Mesenchymal stem cell (in vitro differentiated cells and primary cell): ENCODE measurements at regions not wholly inside any gene's neighbourhood (a gene's known extent, or its start where the extent isn't known, plus 50 kb on each side); places are given as distances from the start of the nearest gene placed in this dataset.

ENCODE experiments used
- DNase-seq: peaks from one replicate; pipeline ENCODE4 v3.0.0-alpha.2; 2013
- H2AFZ ChIP-seq: one replicate; pipeline ENCODE4 v1.6.1; 2013; ENCODE audit warnings: low read depth, mild to moderate bottlenecking, control low read depth, inconsistent platforms, low read length, moderate library complexity
- H2AK5ac ChIP-seq: 2 replicates; pipeline ENCODE4 v1.6.1; 2013; ENCODE audit warnings: low read length, moderate library complexity, mild to moderate bottlenecking, inconsistent platforms; ENCODE audit not compliant: severe bottlenecking
- H2BK120ac ChIP-seq: one replicate; pipeline ENCODE4 v1.6.1; 2013; ENCODE audit warnings: low read depth, mild to moderate bottlenecking, inconsistent platforms, low read length, moderate library complexity
- H2BK12ac ChIP-seq, 2 experiments: one replicate each; pipeline ENCODE4 v1.6.1; 2013; ENCODE audit warnings: inconsistent platforms in 2 of 2, low read length in 2 of 2, mild to moderate bottlenecking in 2 of 2, moderate library complexity in 2 of 2, control low read depth in 1 of 2
- H2BK15ac ChIP-seq: one replicate; pipeline ENCODE4 v1.6.1; 2013; ENCODE audit warnings: mild to moderate bottlenecking, low read depth, inconsistent platforms; ENCODE audit not compliant: poor library complexity, severe bottlenecking
- H2BK5ac ChIP-seq: 2 replicates; pipeline ENCODE4 v1.6.1; 2013; ENCODE audit warnings: low read depth, mild to moderate bottlenecking, low read length, control low read depth, inconsistent platforms; ENCODE audit not compliant: poor library complexity, severe bottlenecking
- H3K14ac ChIP-seq, 2 experiments: one replicate each; pipeline ENCODE4 v1.6.1; 2013; ENCODE audit warnings: inconsistent platforms in 2 of 2, low read length in 2 of 2, control low read depth in 1 of 2, mild to moderate bottlenecking in 1 of 2, moderate library complexity in 1 of 2
- H3K18ac ChIP-seq, 2 experiments: one replicate each; pipeline ENCODE4 v1.6.1; 2013; ENCODE audit warnings: inconsistent platforms in 2 of 2, low read length in 2 of 2, control low read depth in 1 of 2, low read depth in 1 of 2, mild to moderate bottlenecking in 1 of 2
- H3K23ac ChIP-seq, 2 experiments: one replicate each; pipeline ENCODE4 v1.6.1; 2013; ENCODE audit warnings: inconsistent platforms in 2 of 2, low read length in 2 of 2, mild to moderate bottlenecking in 2 of 2, moderate library complexity in 2 of 2, control low read depth in 1 of 2
- H3K27ac ChIP-seq: 2 replicates; pipeline ENCODE4 v1.5.1; 2013; ENCODE audit warnings: mild to moderate bottlenecking, moderate library complexity, low read length, control low read depth, inconsistent platforms; ENCODE audit not compliant: poor library complexity, severe bottlenecking
- H3K27me3 ChIP-seq, 2 experiments: 2 replicates each; pipeline versions ENCODE4 v1.6.1 to v1.7.0; 2013; ENCODE audit warnings: low read length in 2 of 2, mild to moderate bottlenecking in 2 of 2, moderate library complexity in 2 of 2, control low read depth in 1 of 2, inconsistent platforms in 1 of 2; ENCODE audit not compliant: control insufficient read depth in 1 of 2, insufficient read depth in 1 of 2
- H3K36me3 ChIP-seq, 2 experiments: 2 replicates each; pipeline versions ENCODE4 v1.6.1 to v1.7.0; 2013; ENCODE audit warnings: low read length in 2 of 2, control low read depth in 1 of 2, inconsistent platforms in 1 of 2, low read depth in 1 of 2, mild to moderate bottlenecking in 1 of 2; ENCODE audit not compliant: insufficient read depth in 2 of 2, control insufficient read depth in 1 of 2
- H3K4ac ChIP-seq, 2 experiments: one replicate each; pipeline ENCODE4 v1.6.1; 2013; ENCODE audit warnings: inconsistent platforms in 2 of 2, low read length in 2 of 2, mild to moderate bottlenecking in 2 of 2, moderate library complexity in 2 of 2, control low read depth in 1 of 2, low read depth in 1 of 2
- H3K4me1 ChIP-seq: 2 replicates; pipeline ENCODE4 v1.6.1; 2013; ENCODE audit warnings: low read depth, low read length, control low read depth; ENCODE audit not compliant: control insufficient read depth, insufficient read depth
- H3K4me2 ChIP-seq: 2 replicates; pipeline ENCODE4 v1.6.1; 2013; ENCODE audit warnings: low read length, mild to moderate bottlenecking, inconsistent platforms; ENCODE audit not compliant: poor library complexity, severe bottlenecking
- H3K4me3 ChIP-seq, 2 experiments: 2 replicates each; pipeline versions ENCODE4 v1.5.1 to v1.7.0; 2013; ENCODE audit warnings: low read length in 2 of 2, mild to moderate bottlenecking in 2 of 2, control low read depth in 1 of 2, low read depth in 1 of 2; ENCODE audit not compliant: insufficient read depth in 1 of 2
- H3K79me1 ChIP-seq: replicated peaks from 2 replicates; pipeline ENCODE4 v1.6.1; 2013; ENCODE audit warnings: mild to moderate bottlenecking, control low read depth, low read length, inconsistent platforms; ENCODE audit not compliant: poor library complexity, severe bottlenecking
- H3K9ac ChIP-seq: 2 replicates; pipeline ENCODE4 v1.7.0; 2013; ENCODE audit warnings: mild to moderate bottlenecking, low read length, moderate library complexity
- H3K9me3 ChIP-seq: 2 replicates; pipeline ENCODE4 v1.7.0; 2013; ENCODE audit warnings: mild to moderate bottlenecking, low read length; ENCODE audit not compliant: control insufficient read depth
- H4K8ac ChIP-seq: one replicate; pipeline ENCODE4 v1.6.1; 2013; ENCODE audit warnings: inconsistent platforms, mild to moderate bottlenecking, low read length, moderate library complexity
- H4K91ac ChIP-seq: one replicate; pipeline ENCODE4 v1.6.1; 2013; ENCODE audit warnings: mild to moderate bottlenecking, low read length, inconsistent platforms
- WGBS: methylation state at CpG from one replicate; pipeline ENCODE4 v1.1.7; 2013; ENCODE audit warnings: mixed read lengths; 5-methylcytosine and 5-hydroxymethylcytosine counted together

GRCh38 chr11:110897035-110897434 is 184.8 kb upstream of the ARHGAP20 start:
- peak overlapping the region; percentile 67 for H3K9ac ChIP-seq
- no peak overlapping the region for H4K8ac ChIP-seq
- no peak overlapping the region for H3K4me2 ChIP-seq
- no peak overlapping the region for H2BK15ac ChIP-seq
- no peak for DNase-seq
- no peaks in the 10 kb centered on the region for H3K27me3 ChIP-seq
- H2AK5ac ChIP-seq, result no peak overlapping the region
- 90% methylated on average over 3 of the region's 3 CpGs for WGBS
- no peak overlapping the region for H2BK120ac ChIP-seq
- no peak overlapping the region for H3K4ac ChIP-seq
- no peak overlapping the region for H2AFZ ChIP-seq
- no peaks in the 10 kb centered on the region for H3K79me1 ChIP-seq
- H3K4me1 ChIP-seq, result no peaks in the 10 kb centered on the region
- no peak overlapping the region for H4K91ac ChIP-seq
- H3K27ac ChIP-seq, result no peak overlapping the region
- H2BK5ac ChIP-seq, result no peak overlapping the region
- no peak overlapping the region for H3K4me3 ChIP-seq
- no peaks in the 10 kb centered on the region for H3K36me3 ChIP-seq
- H3K9me3 ChIP-seq, result no peaks in the 10 kb centered on the region
- H2BK12ac ChIP-seq, result no peak overlapping the region
- H3K14ac ChIP-seq, result no peak overlapping the region
- no peak overlapping the region for H3K23ac ChIP-seq
- H3K18ac ChIP-seq, result no peak overlapping the region

- Histone ChIP-seq H3K23ac (no peak overlapping the region), H2BK120ac (no peak overlapping the region)
Observed at GRCh38 chr11:110896358-110896757, 184.1 kb upstream of the ARHGAP20 start.

GRCh38 chr11:110894224-110894623 is 182.0 kb upstream of the ARHGAP20 start:
- no peak overlapping the region for H2AK5ac ChIP-seq
- no peak overlapping the region for H2BK12ac ChIP-seq
- H3K79me1 ChIP-seq, result no peaks in the 10 kb centered on the region
- no peak overlapping the region for H3K9ac ChIP-seq
- DNase-seq, result no peak
- H3K9me3 ChIP-seq, result no peaks in the 10 kb centered on the region
- H3K4me1 ChIP-seq, result no peaks in the 10 kb centered on the region
- no peak overlapping the region for H3K14ac ChIP-seq
- H3K27ac ChIP-seq, result no peak overlapping the region
- no peak overlapping the region for H3K4me2 ChIP-seq
- H3K36me3 ChIP-seq, result no peaks in the 10 kb centered on the region
- H2AFZ ChIP-seq, result no peak overlapping the region
- H3K27me3 ChIP-seq, result no peaks in the 10 kb centered on the region
- H3K18ac ChIP-seq, result no peak overlapping the region
- no peak overlapping the region for H4K91ac ChIP-seq
- no peak overlapping the region for H2BK5ac ChIP-seq
- H2BK120ac ChIP-seq, result no peak overlapping the region
- H4K8ac ChIP-seq, result no peak overlapping the region
- H3K4ac ChIP-seq, result no peak overlapping the region
- no peak overlapping the region for H3K4me3 ChIP-seq
- 73% methylated on average over 3 of the region's 4 CpGs for WGBS
- no peak overlapping the region for H3K23ac ChIP-seq
- no peak overlapping the region for H2BK15ac ChIP-seq

More at GRCh38 chr11:110896358-110896757, 184.1 kb upstream of the ARHGAP20 start:
- peak; percentile 57 for DNase-seq
- H4K8ac ChIP-seq, result no peak overlapping the region
- no peak overlapping the region for H2AK5ac ChIP-seq
- H2AFZ ChIP-seq, result no peak overlapping the region
- H2BK12ac ChIP-seq, result no peak overlapping the region
- H3K27ac ChIP-seq, result no peak overlapping the region
- no peak overlapping the region for H4K91ac ChIP-seq
- peak overlapping the region; percentile 67 for H3K9ac ChIP-seq
- WGBS, result 13% methylated on average over 1 of the region's 1 CpG
- H3K4me2 ChIP-seq, result no peak overlapping the region
- H3K4me1 ChIP-seq, result no peaks in the 10 kb centered on the region
- no peaks in the 10 kb centered on the region for H3K27me3 ChIP-seq
- no peaks in the 10 kb centered on the region for H3K36me3 ChIP-seq
- H3K9me3 ChIP-seq, result no peaks in the 10 kb centered on the region
- H3K4me3 ChIP-seq, result peak overlapping the region in 1 of 2 experiments; percentile 2
- no peaks in the 10 kb centered on the region for H3K79me1 ChIP-seq
- no peak overlapping the region for H3K4ac ChIP-seq
- no peak overlapping the region for H2BK5ac ChIP-seq
- no peak overlapping the region for H2BK15ac ChIP-seq
- no peak overlapping the region for H3K18ac ChIP-seq
- no peak overlapping the region for H3K14ac ChIP-seq

GRCh38 chr11:110892741-110893285 is 180.6 kb upstream of the ARHGAP20 start:
- Histone ChIP-seq H3K4me1 (no peaks in the 10 kb centered on the region), H2BK12ac (no peak overlapping the region), H2BK120ac (no peak overlapping the region), H2BK5ac (no peak overlapping the region), H3K23ac (no peak overlapping the region), H3K27me3 (no peaks in the 10 kb centered on the region), H4K91ac (no peak overlapping the region), H2AK5ac (no peak overlapping the region), H2AFZ (no peak overlapping the region), H3K36me3 (no peaks in the 10 kb centered on the region), H3K14ac (no peak overlapping the region), H3K9ac (peak overlapping the region; percentile 38), H2BK15ac (no peak overlapping the region), H3K27ac (no peak overlapping the region), H3K4ac (no peak overlapping the region), H3K4me2 (no peak overlapping the region), H3K9me3 (no peaks in the 10 kb centered on the region), H3K4me3 (no peak overlapping the region), H3K18ac (no peak overlapping the region), H3K79me1 (no peaks in the 10 kb centered on the region), H4K8ac (no peak overlapping the region)
- DNase-seq, result no peak
- 74% methylated on average over 4 of the region's 4 CpGs for WGBS
